GM12878 (cell line): ENCODE measurements at regions not wholly inside any gene's neighbourhood (a gene's known extent, or its start where the extent isn't known, plus 50 kb on each side); places are given as distances from the start of the nearest gene placed in this dataset.

ENCODE experiments used
- CREB1 ChIP-seq: IDR thresholded peaks from 2 replicates; pipeline ENCODE4 v1.6.1; 2012; ENCODE audit warnings: low read depth, mild to moderate bottlenecking, inconsistent platforms
- CTCF ChIP-seq, 3 experiments: IDR thresholded peaks in 2 of 3; conservative IDR thresholded peaks in 1 of 3; 2 replicates each; pipeline ENCODE4 v1.5.1; 2011; ENCODE audit warnings: low read depth in 3 of 3, low read length in 3 of 3, mild to moderate bottlenecking in 3 of 3, control low read depth in 2 of 3, moderate library complexity in 2 of 3, inconsistent platforms in 1 of 3, mixed read lengths in 1 of 3; ENCODE audit not compliant: control insufficient read depth in 2 of 3, insufficient read depth in 1 of 3; ENCODE audit errors: extremely low read depth in 1 of 3
- GABPA ChIP-seq: IDR thresholded peaks from 2 replicates; pipeline ENCODE4 v1.6.1; 2014; ENCODE audit warnings: antibody characterized with exemption, low read depth, mild to moderate bottlenecking, inconsistent platforms
- HCFC1 ChIP-seq: fragments of 150-350 bp; IDR thresholded peaks from 2 replicates; pipeline ENCODE4 v1.6.1; 2014; ENCODE audit warnings: low read length
- JUND ChIP-seq: IDR thresholded peaks from 2 replicates; pipeline ENCODE4 v1.6.1; 2012; ENCODE audit warnings: low read depth, mild to moderate bottlenecking, low read length, improper control_type of control experiment, moderate library complexity
- MTA2 ChIP-seq: fragments of 450-650 bp; IDR thresholded peaks from 2 replicates; pipeline ENCODE4 v1.6.1; 2016; ENCODE audit warnings: low read depth, mild to moderate bottlenecking, moderate library complexity
- POLR2A ChIP-seq: IDR thresholded peaks from 2 replicates; pipeline ENCODE4 v1.6.1; 2011; ENCODE audit warnings: low read depth, mild to moderate bottlenecking, low read length
- POLR2AphosphoS5 ChIP-seq: IDR thresholded peaks from 2 replicates; pipeline ENCODE4 v1.6.1; 2011; ENCODE audit warnings: mild to moderate bottlenecking, low read length, inconsistent platforms
- SMAD1 ChIP-seq: fragments of 450-650 bp; IDR thresholded peaks from 2 replicates; pipeline ENCODE4 v1.6.1; 2018; ENCODE audit warnings: mild to moderate bottlenecking, low read depth; ENCODE audit not compliant: partially characterized antibody
- ZNF384 ChIP-seq: IDR thresholded peaks from 2 replicates; pipeline ENCODE4 v1.6.1; 2012; ENCODE audit warnings: low read depth, mild to moderate bottlenecking, low read length, improper control_type of control experiment, borderline replicate concordance
- TF ChIP-seq, protein P1 (sequence below): fragments of 450-650 bp; IDR thresholded peaks from 2 replicates; pipeline ENCODE4 v1.6.1; 2017; ENCODE audit warnings: mild to moderate bottlenecking, moderate library complexity
- TF ChIP-seq, protein P2 (sequence below): IDR thresholded peaks from 2 replicates; pipeline ENCODE4 v1.6.1; 2011; ENCODE audit warnings: low read depth, low read length, improper control_type of control experiment, borderline replicate concordance

GRCh38 chr10:130895161-130895560, 416.4 kb downstream of the TCERG1L start:
- TF ChIP-seq SMAD1: no peak
- TF ChIP-seq POLR2AphosphoS5: no peak
- no peak for TF ChIP-seq JUND
- no peak for TF ChIP-seq POLR2A
- no peak for TF ChIP-seq CTCF (IDR thresholded peaks at IDR 0.05 in 2 of 3, conservative IDR thresholded peaks at IDR 0.05 in 1 of 3; ENCODE audit: control insufficient read depth in 2 of 3, extremely low read depth in 1 of 3, insufficient read depth in 1 of 3, low read depth in 3 of 3, low read length in 3 of 3)
- TF ChIP-seq HCFC1: no peak
- TF ChIP-seq MTA2: no peak
- TF ChIP-seq, protein P1, sequence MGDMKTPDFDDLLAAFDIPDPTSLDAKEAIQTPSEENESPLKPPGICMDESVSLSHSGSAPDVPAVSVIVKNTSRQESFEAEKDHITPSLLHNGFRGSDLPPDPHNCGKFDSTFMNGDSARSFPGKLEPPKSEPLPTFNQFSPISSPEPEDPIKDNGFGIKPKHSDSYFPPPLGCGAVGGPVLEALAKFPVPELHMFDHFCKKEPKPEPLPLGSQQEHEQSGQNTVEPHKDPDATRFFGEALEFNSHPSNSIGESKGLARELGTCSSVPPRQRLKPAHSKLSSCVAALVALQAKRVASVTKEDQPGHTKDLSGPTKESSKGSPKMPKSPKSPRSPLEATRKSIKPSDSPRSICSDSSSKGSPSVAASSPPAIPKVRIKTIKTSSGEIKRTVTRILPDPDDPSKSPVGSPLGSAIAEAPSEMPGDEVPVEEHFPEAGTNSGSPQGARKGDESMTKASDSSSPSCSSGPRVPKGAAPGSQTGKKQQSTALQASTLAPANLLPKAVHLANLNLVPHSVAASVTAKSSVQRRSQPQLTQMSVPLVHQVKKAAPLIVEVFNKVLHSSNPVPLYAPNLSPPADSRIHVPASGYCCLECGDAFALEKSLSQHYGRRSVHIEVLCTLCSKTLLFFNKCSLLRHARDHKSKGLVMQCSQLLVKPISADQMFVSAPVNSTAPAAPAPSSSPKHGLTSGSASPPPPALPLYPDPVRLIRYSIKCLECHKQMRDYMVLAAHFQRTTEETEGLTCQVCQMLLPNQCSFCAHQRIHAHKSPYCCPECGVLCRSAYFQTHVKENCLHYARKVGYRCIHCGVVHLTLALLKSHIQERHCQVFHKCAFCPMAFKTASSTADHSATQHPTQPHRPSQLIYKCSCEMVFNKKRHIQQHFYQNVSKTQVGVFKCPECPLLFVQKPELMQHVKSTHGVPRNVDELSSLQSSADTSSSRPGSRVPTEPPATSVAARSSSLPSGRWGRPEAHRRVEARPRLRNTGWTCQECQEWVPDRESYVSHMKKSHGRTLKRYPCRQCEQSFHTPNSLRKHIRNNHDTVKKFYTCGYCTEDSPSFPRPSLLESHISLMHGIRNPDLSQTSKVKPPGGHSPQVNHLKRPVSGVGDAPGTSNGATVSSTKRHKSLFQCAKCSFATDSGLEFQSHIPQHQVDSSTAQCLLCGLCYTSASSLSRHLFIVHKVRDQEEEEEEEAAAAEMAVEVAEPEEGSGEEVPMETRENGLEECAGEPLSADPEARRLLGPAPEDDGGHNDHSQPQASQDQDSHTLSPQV: no peak
- no peak for TF ChIP-seq ZNF384
- TF ChIP-seq GABPA: no peak
- TF ChIP-seq, protein P2, sequence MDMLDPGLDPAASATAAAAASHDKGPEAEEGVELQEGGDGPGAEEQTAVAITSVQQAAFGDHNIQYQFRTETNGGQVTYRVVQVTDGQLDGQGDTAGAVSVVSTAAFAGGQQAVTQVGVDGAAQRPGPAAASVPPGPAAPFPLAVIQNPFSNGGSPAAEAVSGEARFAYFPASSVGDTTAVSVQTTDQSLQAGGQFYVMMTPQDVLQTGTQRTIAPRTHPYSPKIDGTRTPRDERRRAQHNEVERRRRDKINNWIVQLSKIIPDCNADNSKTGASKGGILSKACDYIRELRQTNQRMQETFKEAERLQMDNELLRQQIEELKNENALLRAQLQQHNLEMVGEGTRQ: no peak
- TF ChIP-seq CREB1: no peak
